Activated B cell treated with CpG ODN at 0.5 μM for 24 hours (primary cell): ENCODE measurements at regions not wholly inside any gene's neighbourhood (a gene's known extent, or its start where the extent isn't known, plus 50 kb on each side); places are given as distances from the start of the nearest gene placed in this dataset.

Experiments
- ATAC-seq: fragments of 200-7000 bp; cut with Tn5 transposase; one replicate; pipeline ENCODE4 v1.10.0; 2021; ENCODE audit warnings: low read depth, mild to moderate bottlenecking, moderate library complexity
- CTCF ChIA-PET: fragments of 350-600 bp; sonication (Branson Sonifier 250); formaldehyde crosslinking; loops from one replicate; lab custom pipeline; 2021; ENCODE audit warnings: antibody characterized with exemption; lab: Charles Lee
- POLR2A ChIA-PET: fragments of 350-600 bp; sonication (Branson Sonifier 250); formaldehyde crosslinking; loops from one replicate; lab custom pipeline; 2021; ENCODE audit warnings: antibody characterized with exemption; lab: Charles Lee
- DNase-seq: peaks from one replicate; pipeline ENCODE4 v3.0.0; 2022
- H3K27ac Mint-ChIP-seq: one replicate; pipeline ENCODE4 v1.8.0; 2020; ENCODE audit warnings: mixed read lengths
- H3K27me3 Mint-ChIP-seq: one replicate; pipeline ENCODE4 v1.8.0; 2021; ENCODE audit warnings: mixed read lengths
- H3K36me3 Mint-ChIP-seq: one replicate; pipeline ENCODE4 v1.8.0; 2021; ENCODE audit warnings: low read depth, mixed read lengths
- H3K4me1 Mint-ChIP-seq: one replicate; pipeline ENCODE4 v1.8.0; 2021; ENCODE audit warnings: mixed read lengths
- H3K4me3 Mint-ChIP-seq: one replicate; pipeline ENCODE4 v1.8.0; 2020; ENCODE audit warnings: mild to moderate bottlenecking, mixed read lengths
- H3K9me3 Mint-ChIP-seq: one replicate; pipeline ENCODE4 v1.8.0; 2020; ENCODE audit warnings: mixed read lengths
- intact Hi-C: fragments of 100-400 bp; cut with micrococcal nuclease; formaldehyde crosslinking; loops from one replicate; pipeline ENCODE4 v1.15.1; 2024
- TF ChIP-seq, protein P1 (sequence below): fragments of 200-600 bp; IDR thresholded peaks from one replicate; pipeline ENCODE4 v1.8.0; 2022; ENCODE audit warnings: antibody characterized with exemption, mild to moderate bottlenecking

GRCh38 chr12:58583529-58583928, 336.8 kb downstream of the LRIG3 start:
- intact Hi-C loops, result no loop called here
- ChIA-PET POLR2A (no interaction called here), CTCF (no interaction called here)
- H3K27me3 Mint-ChIP-seq, result no peaks in the 10 kb centered on the region
- H3K9me3 Mint-ChIP-seq, result no peaks in the 10 kb centered on the region
- ATAC-seq (no peak), DNase-seq (no peak)
- H3K27ac Mint-ChIP-seq, result no peak overlapping the region
- TF ChIP-seq, protein P1, sequence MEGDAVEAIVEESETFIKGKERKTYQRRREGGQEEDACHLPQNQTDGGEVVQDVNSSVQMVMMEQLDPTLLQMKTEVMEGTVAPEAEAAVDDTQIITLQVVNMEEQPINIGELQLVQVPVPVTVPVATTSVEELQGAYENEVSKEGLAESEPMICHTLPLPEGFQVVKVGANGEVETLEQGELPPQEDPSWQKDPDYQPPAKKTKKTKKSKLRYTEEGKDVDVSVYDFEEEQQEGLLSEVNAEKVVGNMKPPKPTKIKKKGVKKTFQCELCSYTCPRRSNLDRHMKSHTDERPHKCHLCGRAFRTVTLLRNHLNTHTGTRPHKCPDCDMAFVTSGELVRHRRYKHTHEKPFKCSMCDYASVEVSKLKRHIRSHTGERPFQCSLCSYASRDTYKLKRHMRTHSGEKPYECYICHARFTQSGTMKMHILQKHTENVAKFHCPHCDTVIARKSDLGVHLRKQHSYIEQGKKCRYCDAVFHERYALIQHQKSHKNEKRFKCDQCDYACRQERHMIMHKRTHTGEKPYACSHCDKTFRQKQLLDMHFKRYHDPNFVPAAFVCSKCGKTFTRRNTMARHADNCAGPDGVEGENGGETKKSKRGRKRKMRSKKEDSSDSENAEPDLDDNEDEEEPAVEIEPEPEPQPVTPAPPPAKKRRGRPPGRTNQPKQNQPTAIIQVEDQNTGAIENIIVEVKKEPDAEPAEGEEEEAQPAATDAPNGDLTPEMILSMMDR, result no peak
- H3K4me3 Mint-ChIP-seq, result no peak overlapping the region
- no peaks in the 10 kb centered on the region for H3K36me3 Mint-ChIP-seq
- H3K4me1 Mint-ChIP-seq, result no peaks in the 10 kb centered on the region

GRCh38 chr12:58583940-58584339, 336.4 kb downstream of the LRIG3 start:
- no peak for DNase-seq
- intact Hi-C loops, result no loop called here
- no peaks in the 10 kb centered on the region for H3K9me3 Mint-ChIP-seq
- no peaks in the 10 kb centered on the region for H3K27me3 Mint-ChIP-seq
- CTCF ChIA-PET, result no interaction called here
- no peaks in the 10 kb centered on the region for H3K4me1 Mint-ChIP-seq
- TF ChIP-seq, protein P1, result no peak
- H3K36me3 Mint-ChIP-seq, result no peaks in the 10 kb centered on the region
- no peak overlapping the region for H3K4me3 Mint-ChIP-seq
- no peak overlapping the region for H3K27ac Mint-ChIP-seq
- ATAC-seq, result no peak
- POLR2A ChIA-PET, result no interaction called here

GRCh38 chr12:58584880-58585279, 335.4 kb downstream of the LRIG3 start:
- H3K4me3 Mint-ChIP-seq, result no peak overlapping the region

GRCh38 chr12:58586762-58587161, 333.5 kb downstream of the LRIG3 start:
- Mint-ChIP-seq H3K27ac (no peak overlapping the region), H3K27me3 (no peaks in the 10 kb centered on the region), H3K9me3 (no peaks in the 10 kb centered on the region), H3K4me1 (no peaks in the 10 kb centered on the region), H3K36me3 (no peaks in the 10 kb centered on the region), H3K4me3 (no peak overlapping the region)
- TF ChIP-seq, protein P1, result no peak
- DNase-seq (no peak), ATAC-seq (no peak)
- CTCF ChIA-PET, result no interaction called here
- intact Hi-C loops, result no loop called here
- POLR2A ChIA-PET, result no interaction called here

More at GRCh38 chr12:58584880-58585279, 335.4 kb downstream of the LRIG3 start:
- H3K9me3 Mint-ChIP-seq, result no peaks in the 10 kb centered on the region
- intact Hi-C loops, result no loop called here
- DNase-seq, result no peak
- no peak overlapping the region for H3K27ac Mint-ChIP-seq
- no peak for ATAC-seq
- no peaks in the 10 kb centered on the region for H3K27me3 Mint-ChIP-seq
- no peaks in the 10 kb centered on the region for H3K4me1 Mint-ChIP-seq
- TF ChIP-seq, protein P1, result no peak
- CTCF ChIA-PET, result no interaction called here
- H3K36me3 Mint-ChIP-seq, result no peaks in the 10 kb centered on the region
- POLR2A ChIA-PET, result no interaction called here

GRCh38 chr12:58588770-58589169, 331.5 kb downstream of the LRIG3 start:
- POLR2A ChIA-PET, result no interaction called here

More at GRCh38 chr12:58588770-58589169, 331.5 kb downstream of the LRIG3 start:
- TF ChIP-seq, protein P1, result no peak
- no peak overlapping the region for H3K27ac Mint-ChIP-seq
- CTCF ChIA-PET, result no interaction called here
- no peak overlapping the region for H3K4me3 Mint-ChIP-seq
- H3K27me3 Mint-ChIP-seq, result no peaks in the 10 kb centered on the region
- ATAC-seq (no peak), DNase-seq (no peak)
- H3K9me3 Mint-ChIP-seq, result no peaks in the 10 kb centered on the region
- no peaks in the 10 kb centered on the region for H3K4me1 Mint-ChIP-seq
- intact Hi-C loops, result no loop called here
- H3K36me3 Mint-ChIP-seq, result no peaks in the 10 kb centered on the region
